NCI-H2196 (cell line): ENCODE measurements at regions not wholly inside any gene's neighbourhood (a gene's known extent, or its start where the extent isn't known, plus 50 kb on each side); places are given as distances from the start of the nearest gene placed in this dataset.
A peak's percentile ranks its signal among the peaks of the same experiment; 100 is the strongest.
"Not testable (repeated sequence)": the region's sequence is repeated elsewhere in the genome, so short reads cannot be mapped to it uniquely, and the experiment has no call there.

Experiments
- DNase-seq: peaks from one replicate; lab custom pipeline; 2025; ENCODE audit not compliant: unreplicated experiment; lab: John Stamatoyannopoulos, UW

- no peak for DNase-seq
These were observed 772.9 kb upstream of the INTU start for GRCh38 chr4:126859872-126860271.

- DNase-seq = no peak
These were observed 772.4 kb upstream of the INTU start for GRCh38 chr4:126860308-126860707.

- DNase-seq = no peak
These were observed 762.8 kb upstream of the INTU start for GRCh38 chr4:126869967-126870366.

- DNase-seq = no peak
These were observed 760.9 kb upstream of the INTU start for GRCh38 chr4:126871810-126872209.

GRCh38 chr4:126874533-126874932, 758.2 kb upstream of the INTU start:
- no peak for DNase-seq

GRCh38 chr4:126888968-126889367, 743.8 kb upstream of the INTU start:
- DNase-seq = no peak

- no peak for DNase-seq
These were observed 742.4 kb upstream of the INTU start for GRCh38 chr4:126890383-126890782.

GRCh38 chr4:126890994-126891393, 741.8 kb upstream of the INTU start:
- DNase-seq = no peak

- no peak for DNase-seq
These were observed 737.8 kb upstream of the INTU start for GRCh38 chr4:126894963-126895362.

- no peak for DNase-seq
These were observed 736.7 kb upstream of the INTU start for GRCh38 chr4:126895988-126896570.

- DNase-seq = no peak
These were observed 735.7 kb upstream of the INTU start for GRCh38 chr4:126897038-126897437.

GRCh38 chr4:126898815-126899214, 733.9 kb upstream of the INTU start:
- no peak for DNase-seq

GRCh38 chr4:126899331-126899801, 733.4 kb upstream of the INTU start:
- peak; percentile 0 for DNase-seq

GRCh38 chr4:126906466-126906865, 726.3 kb upstream of the INTU start:
- no peak for DNase-seq

GRCh38 chr4:126907389-126907788, 725.4 kb upstream of the INTU start:
- no peak for DNase-seq

GRCh38 chr4:126916049-126916625, 716.6 kb upstream of the INTU start:
- no peak for DNase-seq

GRCh38 chr4:126916626-126917140, 716.1 kb upstream of the INTU start:
- DNase-seq = no peak

- not testable (repeated sequence) for DNase-seq
These were observed 710.3 kb upstream of the INTU start for GRCh38 chr4:126922328-126922938.

- DNase-seq = no peak
These were observed 708.5 kb upstream of the INTU start for GRCh38 chr4:126924237-126924636.

GRCh38 chr4:126930059-126930458, 702.7 kb upstream of the INTU start:
- not testable (repeated sequence) for DNase-seq

- DNase-seq = no peak
These were observed 697.0 kb upstream of the INTU start for GRCh38 chr4:126935801-126936200.

- DNase-seq = no peak
These were observed 695.4 kb upstream of the INTU start for GRCh38 chr4:126937342-126937741.
